SJCRH30 (cell line): ENCODE measurements at regions not wholly inside any gene's neighbourhood (a gene's known extent, or its start where the extent isn't known, plus 50 kb on each side); places are given as distances from the start of the nearest gene placed in this dataset.

Experiments used
- DNase-seq, 2 experiments: peaks; one replicate each; pipeline ENCODE4 v3.0.0-alpha.2; 2015 to 2020
- H3K27ac ChIP-seq: fragments of 250-450 bp; sonication (Bioruptor Pico); 2 replicates; pipeline ENCODE4 v1.5.1; 2020; ENCODE audit warnings: mild to moderate bottlenecking, moderate library complexity
- H3K27me3 ChIP-seq: fragments of 250-450 bp; sonication (Bioruptor Pico); 2 replicates; pipeline ENCODE4 v1.5.1; 2020; ENCODE audit warnings: mild to moderate bottlenecking, moderate library complexity
- H3K36me3 ChIP-seq: fragments of 250-450 bp; sonication (Bioruptor Pico); 2 replicates; pipeline ENCODE4 v1.5.1; 2020; ENCODE audit warnings: mild to moderate bottlenecking, moderate library complexity
- H3K4me1 ChIP-seq: fragments of 250-450 bp; sonication (Bioruptor Pico); 2 replicates; pipeline ENCODE4 v1.5.1; 2020; ENCODE audit warnings: mild to moderate bottlenecking, moderate library complexity
- H3K4me3 ChIP-seq: fragments of 250-450 bp; sonication (Bioruptor Pico); 2 replicates; pipeline ENCODE4 v1.5.1; 2020; ENCODE audit warnings: mild to moderate bottlenecking, moderate library complexity
- H3K9me3 ChIP-seq: fragments of 250-450 bp; sonication (Bioruptor Pico); replicated peaks from 2 replicates; pipeline ENCODE4 v1.5.1; 2020; ENCODE audit warnings: mild to moderate bottlenecking, moderate library complexity

GRCh38 chr1:173287785-173288184 lies 80.7 kb upstream of the TNFSF4 start:
- no peak overlapping the region for H3K4me3 ChIP-seq
- no peaks in the 10 kb centered on the region for H3K4me1 ChIP-seq
- no peak for DNase-seq
- no peak overlapping the region for H3K27ac ChIP-seq
- no peaks in the 10 kb centered on the region for H3K27me3 ChIP-seq
- no peaks in the 10 kb centered on the region; the same call in 1 of the 2 replicates for H3K9me3 ChIP-seq
- H3K36me3 ChIP-seq = no peaks in the 10 kb centered on the region

GRCh38 chr1:173293756-173294155 lies 86.6 kb upstream of the TNFSF4 start:
- Histone ChIP-seq H3K27me3 (no peaks in the 10 kb centered on the region), H3K27ac (no peak overlapping the region), H3K4me1 (peaks cover 4% of the 10 kb centered on the region; the same call in 1 of the 2 replicates), H3K4me3 (no peak overlapping the region), H3K36me3 (no peaks in the 10 kb centered on the region), H3K9me3 (no peaks in the 10 kb centered on the region; the same call in 1 of the 2 replicates)
- DNase-seq = no peak

- H3K27me3 ChIP-seq = no peaks in the 10 kb centered on the region
- no peak overlapping the region for H3K27ac ChIP-seq
- H3K9me3 ChIP-seq = no peaks in the 10 kb centered on the region
- no peak for DNase-seq
- H3K4me3 ChIP-seq = no peak overlapping the region
- H3K4me1 ChIP-seq = peaks cover 4% of the 10 kb centered on the region; the same call in 1 of the 2 replicates
- no peaks in the 10 kb centered on the region for H3K36me3 ChIP-seq
Measured at GRCh38 chr1:173294843-173295242, 87.7 kb upstream of the TNFSF4 start.

- Histone ChIP-seq H3K4me1 (peaks cover 4% of the 10 kb centered on the region; the same call in 1 of the 2 replicates), H3K27me3 (no peaks in the 10 kb centered on the region), H3K27ac (no peak overlapping the region), H3K4me3 (no peak overlapping the region), H3K36me3 (no peaks in the 10 kb centered on the region), H3K9me3 (no peaks in the 10 kb centered on the region)
- no peak for DNase-seq
Measured at GRCh38 chr1:173295391-173295790, 88.3 kb upstream of the TNFSF4 start.

GRCh38 chr1:173295995-173296394 lies 88.9 kb upstream of the TNFSF4 start:
- H3K36me3 ChIP-seq = no peaks in the 10 kb centered on the region
- H3K4me1 ChIP-seq = peaks cover 4% of the 10 kb centered on the region; the same call in 1 of the 2 replicates
- no peak overlapping the region for H3K27ac ChIP-seq
- DNase-seq = no peak
- H3K27me3 ChIP-seq = no peaks in the 10 kb centered on the region
- no peaks in the 10 kb centered on the region for H3K9me3 ChIP-seq
- H3K4me3 ChIP-seq = no peak overlapping the region

GRCh38 chr1:173297798-173298391 lies 90.8 kb upstream of the TNFSF4 start:
- no peak for DNase-seq
- Histone ChIP-seq H3K9me3 (no peaks in the 10 kb centered on the region), H3K36me3 (no peaks in the 10 kb centered on the region), H3K27ac (no peak overlapping the region), H3K4me3 (no peak overlapping the region), H3K27me3 (no peaks in the 10 kb centered on the region), H3K4me1 (peaks cover 4% of the 10 kb centered on the region; the same call in 1 of the 2 replicates)

- H3K4me3 ChIP-seq = no peak overlapping the region
Measured at GRCh38 chr1:173300061-173301044, 93.2 kb upstream of the TNFSF4 start.

GRCh38 chr1:173301507-173301906 lies 94.4 kb upstream of the TNFSF4 start:
- no peaks in the 10 kb centered on the region for H3K36me3 ChIP-seq
- no peaks in the 10 kb centered on the region for H3K27me3 ChIP-seq
- DNase-seq = no peak
- no peaks in the 10 kb centered on the region for H3K9me3 ChIP-seq
- no peak overlapping the region for H3K27ac ChIP-seq
- H3K4me1 ChIP-seq = no peaks in the 10 kb centered on the region
- H3K4me3 ChIP-seq = no peak overlapping the region

More at GRCh38 chr1:173300061-173301044, 93.2 kb upstream of the TNFSF4 start:
- Histone ChIP-seq H3K4me1 (peaks cover 4% of the 10 kb centered on the region; the same call in 1 of the 2 replicates), H3K36me3 (no peaks in the 10 kb centered on the region), H3K9me3 (no peaks in the 10 kb centered on the region), H3K27me3 (no peaks in the 10 kb centered on the region), H3K27ac (no peak overlapping the region)
- DNase-seq = no peak

GRCh38 chr1:173302366-173302765 lies 95.2 kb upstream of the TNFSF4 start:
- Histone ChIP-seq H3K36me3 (no peaks in the 10 kb centered on the region), H3K27me3 (no peaks in the 10 kb centered on the region), H3K4me1 (no peaks in the 10 kb centered on the region), H3K9me3 (no peaks in the 10 kb centered on the region; the same call in 1 of the 2 replicates), H3K4me3 (no peak overlapping the region), H3K27ac (no peak overlapping the region)
- no peak for DNase-seq

GRCh38 chr1:173302890-173303829 lies 96.0 kb upstream of the TNFSF4 start:
- H3K27me3 ChIP-seq = no peaks in the 10 kb centered on the region
- no peak for DNase-seq
- no peaks in the 10 kb centered on the region; the same call in 1 of the 2 replicates for H3K9me3 ChIP-seq
- no peaks in the 10 kb centered on the region for H3K4me1 ChIP-seq
- H3K4me3 ChIP-seq = no peak overlapping the region
- no peaks in the 10 kb centered on the region for H3K36me3 ChIP-seq
- H3K27ac ChIP-seq = no peak overlapping the region

GRCh38 chr1:173303984-173304383 lies 96.9 kb upstream of the TNFSF4 start:
- Histone ChIP-seq H3K9me3 (no peaks in the 10 kb centered on the region; the same call in 1 of the 2 replicates), H3K27ac (no peak overlapping the region), H3K4me3 (no peak overlapping the region), H3K36me3 (no peaks in the 10 kb centered on the region), H3K27me3 (no peaks in the 10 kb centered on the region), H3K4me1 (no peaks in the 10 kb centered on the region)
- DNase-seq = no peak

- Histone ChIP-seq H3K27ac (no peak overlapping the region), H3K36me3 (no peaks in the 10 kb centered on the region), H3K4me3 (no peak overlapping the region), H3K4me1 (no peaks in the 10 kb centered on the region), H3K27me3 (no peaks in the 10 kb centered on the region), H3K9me3 (no peaks in the 10 kb centered on the region; the same call in 1 of the 2 replicates)
- DNase-seq = no peak
Measured at GRCh38 chr1:173304529-173305227, 97.5 kb upstream of the TNFSF4 start.

- no peak overlapping the region for H3K27ac ChIP-seq
- H3K4me3 ChIP-seq = no peak overlapping the region
- no peak for DNase-seq
- H3K27me3 ChIP-seq = no peaks in the 10 kb centered on the region
- H3K36me3 ChIP-seq = no peaks in the 10 kb centered on the region
- no peaks in the 10 kb centered on the region; the same call in 1 of the 2 replicates for H3K9me3 ChIP-seq
- no peaks in the 10 kb centered on the region for H3K4me1 ChIP-seq
Measured at GRCh38 chr1:173307845-173308244, 100.7 kb upstream of the TNFSF4 start.

- H3K9me3 ChIP-seq = no peaks in the 10 kb centered on the region; the same call in 1 of the 2 replicates
- no peak overlapping the region for H3K27ac ChIP-seq
- H3K27me3 ChIP-seq = no peaks in the 10 kb centered on the region
- peaks cover 4% of the 10 kb centered on the region; the same call in 1 of the 2 replicates for H3K4me1 ChIP-seq
- H3K36me3 ChIP-seq = no peaks in the 10 kb centered on the region
- no peak for DNase-seq
- no peak overlapping the region for H3K4me3 ChIP-seq
Measured at GRCh38 chr1:173314656-173315055, 107.5 kb upstream of the TNFSF4 start.
